B cell (primary cell): ENCODE measurements at regions not wholly inside any gene's neighbourhood (a gene's known extent, or its start where the extent isn't known, plus 50 kb on each side); places are given as distances from the start of the nearest gene placed in this dataset.

Source experiments
- ATAC-seq: fragments of 200-7000 bp; cut with Tn5 transposase; one replicate; pipeline ENCODE4 v1.10.0; 2021; ENCODE audit warnings: low read depth, mild to moderate bottlenecking, moderate number of reproducible peaks, moderate library complexity
- CTCF ChIA-PET: fragments of 350-600 bp; sonication (Branson Sonifier 250); formaldehyde crosslinking; loops from one replicate; lab custom pipeline; 2021; ENCODE audit warnings: antibody characterized with exemption, inconsistent platforms; lab: Charles Lee
- POLR2A ChIA-PET: fragments of 350-600 bp; sonication (Branson Sonifier 250); formaldehyde crosslinking; loops from one replicate; lab custom pipeline; 2021; ENCODE audit warnings: antibody characterized with exemption; lab: Charles Lee
- DNase-seq: peaks from one replicate; pipeline ENCODE4 v3.0.0; 2013
- H2AFZ ChIP-seq: 2 replicates; pipeline ENCODE4 v1.6.1; 2012; ENCODE audit warnings: mild to moderate bottlenecking, low read depth, low read length; ENCODE audit not compliant: insufficient read depth, poor library complexity, severe bottlenecking
- H3K27ac ChIP-seq, 2 donors: 1 replicate in 1 of 2; 2 replicates in 1 of 2; pipeline ENCODE4 v1.5.1; 2012 to 2013; ENCODE audit warnings: low read length in 2 of 2, mild to moderate bottlenecking in 2 of 2, moderate library complexity in 1 of 2
- H3K27me3 ChIP-seq, 4 experiments: fragments of 200-600 bp in 1 of 4; sonication (generic) in 1 of 4; replicated peaks in 1 of 4; 1 replicate in 2 of 4; 2 replicates in 2 of 4; pipeline versions ENCODE4 v1.6.1 to v1.7.0; 2013 to 2016; ENCODE audit warnings: low read length in 3 of 4, mild to moderate bottlenecking in 2 of 4, mixed read lengths in 1 of 4, moderate library complexity in 1 of 4; ENCODE audit not compliant: insufficient read depth in 4 of 4, control insufficient read depth in 3 of 4; ENCODE audit errors: control extremely low read depth in 1 of 4
- H3K36me3 ChIP-seq, 2 experiments: replicated peaks in 1 of 2; 1 replicate in 1 of 2; 2 replicates in 1 of 2; pipeline versions ENCODE4 v1.6.1 to v1.7.1; 2013; ENCODE audit warnings: low read length in 1 of 2; ENCODE audit not compliant: insufficient read depth in 2 of 2, control insufficient read depth in 1 of 2; ENCODE audit errors: control extremely low read depth in 1 of 2, extremely low read depth in 1 of 2
- H3K4me1 ChIP-seq, 2 donors: fragments of 200-600 bp in 1 of 2; sonication (generic) in 1 of 2; 1 replicate in 1 of 2; 2 replicates in 1 of 2; pipeline versions ENCODE4 v1.5.1 to v1.6.1; 2013 to 2017; ENCODE audit warnings: low read length in 2 of 2; ENCODE audit not compliant: control insufficient read depth in 2 of 2, insufficient read depth in 2 of 2
- H3K4me2 ChIP-seq: replicated peaks from 2 replicates; pipeline ENCODE3; 2012; ENCODE audit warnings: mild to moderate bottlenecking, low read depth, low read length; ENCODE audit not compliant: poor library complexity, severe bottlenecking
- H3K4me3 ChIP-seq, 5 experiments: fragments of 200-600 bp in 1 of 5; sonication (generic) in 1 of 5; 1 replicate in 3 of 5; 2 replicates in 2 of 5; pipeline versions ENCODE4 v1.5.1 to v1.7.0; 2011 to 2016; ENCODE audit warnings: low read length in 4 of 5, mild to moderate bottlenecking in 4 of 5, low read depth in 2 of 5, control low read depth in 1 of 5, moderate library complexity in 1 of 5; ENCODE audit not compliant: insufficient read depth in 1 of 5; ENCODE audit errors: control extremely low read depth in 1 of 5, extremely low read depth in 1 of 5
- H3K79me2 ChIP-seq: fragments of 200-600 bp; sonication (generic); one replicate; pipeline ENCODE4 v1.6.0; 2016; ENCODE audit warnings: low read length; ENCODE audit not compliant: control insufficient read depth, insufficient read depth
- H3K9ac ChIP-seq: fragments of 200-600 bp; sonication (generic); 2 replicates; pipeline ENCODE4 v1.6.1; 2017; ENCODE audit warnings: mild to moderate bottlenecking, low read length, moderate library complexity
- H3K9me3 ChIP-seq, 3 donors: one replicate each; pipeline versions ENCODE4 v1.6.1 to v1.7.1; 2013; ENCODE audit warnings: low read length in 2 of 3; ENCODE audit not compliant: control insufficient read depth in 2 of 3, insufficient read depth in 1 of 3; ENCODE audit errors: control extremely low read depth in 1 of 3
- H4K20me1 ChIP-seq: 2 replicates; pipeline ENCODE4 v1.6.0; 2012; ENCODE audit warnings: mild to moderate bottlenecking, low read length; ENCODE audit not compliant: insufficient read depth, control insufficient read depth, poor library complexity, severe bottlenecking
- H3K27ac Mint-ChIP-seq: one replicate; pipeline ENCODE4 v1.8.0; 2021; ENCODE audit warnings: mixed read lengths
- H3K27me3 Mint-ChIP-seq: one replicate; pipeline ENCODE4 v1.8.0; 2021; ENCODE audit warnings: mixed read lengths
- H3K4me1 Mint-ChIP-seq: one replicate; pipeline ENCODE4 v1.8.0; 2021; ENCODE audit warnings: mixed read lengths
- H3K4me3 Mint-ChIP-seq: one replicate; pipeline ENCODE4 v1.8.0; 2021; ENCODE audit warnings: mixed read lengths
- H3K9me3 Mint-ChIP-seq: one replicate; pipeline ENCODE4 v1.8.0; 2022; ENCODE audit warnings: mixed read lengths; ENCODE audit not compliant: insufficient read depth
- EZH2 ChIP-seq: IDR thresholded peaks from 2 replicates; pipeline ENCODE4 v1.6.1; 2012; ENCODE audit warnings: borderline replicate concordance, low read depth, mild to moderate bottlenecking, moderate library complexity, low read length; ENCODE audit not compliant: insufficient read depth, poor library complexity, severe bottlenecking
- WGBS: methylation state at CpG from one replicate; pipeline ENCODE4 v1.1.5; 2013; ENCODE audit warnings: missing lambda C conversion rate; ENCODE audit not compliant: insufficient coverage; 5-methylcytosine and 5-hydroxymethylcytosine counted together
- intact Hi-C: fragments of 100-400 bp; cut with micrococcal nuclease; formaldehyde crosslinking; loops from one replicate; pipeline ENCODE4 v1.10.0; 2022
- TF ChIP-seq, protein P1 (sequence below): fragments of 200-600 bp; IDR thresholded peaks from one replicate; pipeline ENCODE4 v1.8.0; 2022; ENCODE audit warnings: antibody characterized with exemption, mild to moderate bottlenecking

- Histone ChIP-seq H3K9me3 (peaks cover 0 to 5% (median 0%) of the 10 kb centered on the region in 3 donors), H3K36me3 (no peaks in the 10 kb centered on the region), H3K4me1 (peaks cover 4% of the 10 kb centered on the region in 2 donors), H3K4me2 (no peak overlapping the region), H2AFZ (no peak overlapping the region), H3K27me3 (no peaks in the 10 kb centered on the region), H3K9ac (no peak overlapping the region), H4K20me1 (no peaks in the 10 kb centered on the region), H3K4me3 (no peak overlapping the region), H3K79me2 (no peaks in the 10 kb centered on the region), H3K27ac (no peak overlapping the region)
- Mint-ChIP-seq H3K4me1 (no peaks in the 10 kb centered on the region), H3K4me3 (no peak overlapping the region), H3K27ac (no peak overlapping the region), H3K9me3 (no peaks in the 10 kb centered on the region), H3K27me3 (no peaks in the 10 kb centered on the region)
- intact Hi-C loops = no loop called here
- DNase-seq (no peak), ATAC-seq (no peak)
- WGBS = 100% methylated on average over 6 of the region's 7 CpGs
- CTCF ChIA-PET = interaction anchor here (1.4 kb wide), 1 partner anchor 176 kb away, joined by 4 read pairs; no protein-coding TSS in a partner anchor
- POLR2A ChIA-PET = no interaction called here
- TF ChIP-seq, protein P1, sequence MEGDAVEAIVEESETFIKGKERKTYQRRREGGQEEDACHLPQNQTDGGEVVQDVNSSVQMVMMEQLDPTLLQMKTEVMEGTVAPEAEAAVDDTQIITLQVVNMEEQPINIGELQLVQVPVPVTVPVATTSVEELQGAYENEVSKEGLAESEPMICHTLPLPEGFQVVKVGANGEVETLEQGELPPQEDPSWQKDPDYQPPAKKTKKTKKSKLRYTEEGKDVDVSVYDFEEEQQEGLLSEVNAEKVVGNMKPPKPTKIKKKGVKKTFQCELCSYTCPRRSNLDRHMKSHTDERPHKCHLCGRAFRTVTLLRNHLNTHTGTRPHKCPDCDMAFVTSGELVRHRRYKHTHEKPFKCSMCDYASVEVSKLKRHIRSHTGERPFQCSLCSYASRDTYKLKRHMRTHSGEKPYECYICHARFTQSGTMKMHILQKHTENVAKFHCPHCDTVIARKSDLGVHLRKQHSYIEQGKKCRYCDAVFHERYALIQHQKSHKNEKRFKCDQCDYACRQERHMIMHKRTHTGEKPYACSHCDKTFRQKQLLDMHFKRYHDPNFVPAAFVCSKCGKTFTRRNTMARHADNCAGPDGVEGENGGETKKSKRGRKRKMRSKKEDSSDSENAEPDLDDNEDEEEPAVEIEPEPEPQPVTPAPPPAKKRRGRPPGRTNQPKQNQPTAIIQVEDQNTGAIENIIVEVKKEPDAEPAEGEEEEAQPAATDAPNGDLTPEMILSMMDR = no peak
- no peak for TF ChIP-seq EZH2
Observed at GRCh38 chr10:124170631-124171030, 77.2 kb upstream of the CHST15 start.

GRCh38 chr10:124168991-124169802 is 75.8 kb upstream of the CHST15 start:
- peaks cover 0 to 5% (median 0%) of the 10 kb centered on the region in 3 donors for H3K9me3 ChIP-seq
- no peaks in the 10 kb centered on the region for H3K36me3 ChIP-seq
- ChIA-PET POLR2A (no interaction called here), CTCF (interaction anchor here (1.4 kb wide), 1 partner anchor 175 kb away, joined by 4 read pairs; no protein-coding TSS in a partner anchor)
- no peak overlapping the region for H2AFZ ChIP-seq
- H3K79me2 ChIP-seq = no peaks in the 10 kb centered on the region
- ATAC-seq = no peak
- no peak overlapping the region for H3K4me3 ChIP-seq
- Mint-ChIP-seq H3K27ac (no peak overlapping the region), H3K27me3 (no peaks in the 10 kb centered on the region), H3K9me3 (no peaks in the 10 kb centered on the region), H3K4me3 (no peak overlapping the region), H3K4me1 (no peaks in the 10 kb centered on the region)
- H3K9ac ChIP-seq = no peak overlapping the region
- TF ChIP-seq EZH2 = no peak
- TF ChIP-seq, protein P1 = no peak
- DNase-seq = no peak
- WGBS = 89% methylated on average over 15 of the region's 17 CpGs
- intact Hi-C loops = no loop called here
- no peaks in the 10 kb centered on the region for H3K27me3 ChIP-seq
- H3K4me2 ChIP-seq = no peak overlapping the region
- no peaks in the 10 kb centered on the region for H3K4me1 ChIP-seq
- H3K27ac ChIP-seq = no peak overlapping the region
- H4K20me1 ChIP-seq = no peaks in the 10 kb centered on the region
